GM10266 (cell line): ENCODE measurements at regions not wholly inside any gene's neighbourhood (a gene's known extent, or its start where the extent isn't known, plus 50 kb on each side); places are given as distances from the start of the nearest gene placed in this dataset.
"Not testable (repeated sequence)": the region's sequence is repeated elsewhere in the genome, so short reads cannot be mapped to it uniquely, and the experiment has no call there.

ENCODE experiments used
- DNase-seq: peaks from one replicate; pipeline ENCODE4 v3.0.0; 2012; ENCODE audit errors: extremely low spot score
- CTCF ChIP-seq: IDR thresholded peaks from 2 replicates; pipeline ENCODE4 v1.5.1; 2012; ENCODE audit warnings: mild to moderate bottlenecking, low read depth; ENCODE audit not compliant: control insufficient read depth, insufficient read depth; ENCODE audit errors: missing control alignments

GRCh38 chr9:106775960-106776359 is 87.0 kb upstream of the ZNF462 start:
- no peak for DNase-seq
- no peak for TF ChIP-seq CTCF

GRCh38 chr9:106779796-106780195 is 83.2 kb upstream of the ZNF462 start:
- no peak for TF ChIP-seq CTCF

GRCh38 chr9:106783121-106783520 is 79.8 kb upstream of the ZNF462 start:
- TF ChIP-seq CTCF: no peak
- no peak for DNase-seq

More at GRCh38 chr9:106779796-106780195, 83.2 kb upstream of the ZNF462 start:
- DNase-seq: no peak

GRCh38 chr9:106784076-106784475 is 78.9 kb upstream of the ZNF462 start:
- TF ChIP-seq CTCF: no peak
- no peak for DNase-seq

- no peak for DNase-seq
- TF ChIP-seq CTCF: no peak
Observed at GRCh38 chr9:106785200-106785599, 77.8 kb upstream of the ZNF462 start.

- not testable (repeated sequence) for DNase-seq
Observed at GRCh38 chr9:106788021-106788420, 74.9 kb upstream of the ZNF462 start.

- TF ChIP-seq CTCF: no peak
- DNase-seq: no peak
Observed at GRCh38 chr9:106795031-106795430, 67.9 kb upstream of the ZNF462 start.

- TF ChIP-seq CTCF: no peak
- DNase-seq: no peak
Observed at GRCh38 chr9:106796771-106797170, 66.2 kb upstream of the ZNF462 start.
